H54 (cell line): ENCODE measurements at regions not wholly inside any gene's neighbourhood (a gene's known extent, or its start where the extent isn't known, plus 50 kb on each side); places are given as distances from the start of the nearest gene placed in this dataset.
A peak's percentile ranks its signal among the peaks of the same experiment; 100 is the strongest.

ENCODE experiments used
- DNase-seq: peaks from one replicate; pipeline ENCODE4 v3.0.0; 2011; ENCODE audit warnings: low spot score, mixed read lengths; ENCODE audit not compliant: insufficient read length
- FAIRE-seq: peaks from 3 replicates; lab custom pipeline; 2011; peaks lifted over from hg19 to GRCh38; lab: Jason Lieb, UNC
- POLR2A ChIP-seq: IDR thresholded peaks from 2 replicates; pipeline ENCODE4 v1.6.1; 2011; ENCODE audit warnings: low read depth, mild to moderate bottlenecking, low read length

GRCh38 chr15:87805117-87805820 lies 451.3 kb downstream of the NTRK3 start:
- FAIRE-seq (no peak), DNase-seq (no peak)
- no peak for TF ChIP-seq POLR2A

- FAIRE-seq (no peak), DNase-seq (no peak)
- no peak for TF ChIP-seq POLR2A
Measured at GRCh38 chr15:87804451-87804850, 452.1 kb downstream of the NTRK3 start.

GRCh38 chr15:87799838-87800237 lies 456.7 kb downstream of the NTRK3 start:
- DNase-seq, result no peak
- no peak for TF ChIP-seq POLR2A
- FAIRE-seq, result no peak

- TF ChIP-seq POLR2A, result no peak
- no peak for FAIRE-seq
- no peak for DNase-seq
Measured at GRCh38 chr15:87799428-87799827, 457.1 kb downstream of the NTRK3 start.

GRCh38 chr15:87793725-87794124 lies 462.8 kb downstream of the NTRK3 start:
- FAIRE-seq (no peak), DNase-seq (no peak)
- no peak for TF ChIP-seq POLR2A

- FAIRE-seq, result no peak
- DNase-seq, result no peak
- TF ChIP-seq POLR2A, result no peak
Measured at GRCh38 chr15:87792250-87793040, 464.1 kb downstream of the NTRK3 start.

- DNase-seq, result no peak
- no peak for FAIRE-seq
- TF ChIP-seq POLR2A, result no peak
Measured at GRCh38 chr15:87781959-87782625, 474.4 kb downstream of the NTRK3 start.

GRCh38 chr15:87779746-87780145 lies 476.8 kb downstream of the NTRK3 start:
- no peak for TF ChIP-seq POLR2A
- DNase-seq (no peak), FAIRE-seq (no peak)

- DNase-seq (no peak), FAIRE-seq (no peak)
- TF ChIP-seq POLR2A, result no peak
Measured at GRCh38 chr15:87778358-87778757, 478.2 kb downstream of the NTRK3 start.

GRCh38 chr15:87777054-87777561 lies 479.4 kb downstream of the NTRK3 start:
- DNase-seq (peak; percentile 20), FAIRE-seq (peak; percentile 80)
- no peak for TF ChIP-seq POLR2A

- no peak for DNase-seq
- FAIRE-seq, result no peak
- TF ChIP-seq POLR2A, result no peak
Measured at GRCh38 chr15:87767516-87767915, 489.0 kb downstream of the NTRK3 start.

- FAIRE-seq (peak; percentile 66), DNase-seq (peak; percentile 36)
- TF ChIP-seq POLR2A, result no peak
Measured at GRCh38 chr15:87764461-87765240, 491.9 kb downstream of the NTRK3 start.

GRCh38 chr15:87763837-87764236 lies 492.7 kb downstream of the NTRK3 start:
- TF ChIP-seq POLR2A, result no peak
- no peak for DNase-seq
- no peak for FAIRE-seq
